Neural crest cell (in vitro differentiated cells): ENCODE measurements at regions not wholly inside any gene's neighbourhood (a gene's known extent, or its start where the extent isn't known, plus 50 kb on each side); places are given as distances from the start of the nearest gene placed in this dataset.

Experiments
- DNase-seq: peaks from one replicate; pipeline ENCODE4 v3.0.0; 2021; ENCODE audit warnings: low read depth, mixed read lengths, low spot score
- H3K27ac Mint-ChIP-seq: one replicate; pipeline ENCODE4 v1.8.0; 2021; ENCODE audit warnings: mild to moderate bottlenecking, mixed read lengths; ENCODE audit not compliant: unreplicated experiment
- H3K27me3 Mint-ChIP-seq: 2 replicates; pipeline ENCODE4 v1.8.0; 2021; ENCODE audit warnings: low read depth, mild to moderate bottlenecking, mixed read lengths
- H3K36me3 Mint-ChIP-seq: 2 replicates; pipeline ENCODE4 v1.8.0; 2021; ENCODE audit warnings: low read depth, mild to moderate bottlenecking, mixed read lengths
- H3K4me1 Mint-ChIP-seq: 2 replicates; pipeline ENCODE4 v1.8.0; 2021; ENCODE audit warnings: mixed read lengths
- H3K4me3 Mint-ChIP-seq: one replicate; pipeline ENCODE4 v1.8.0; 2021; ENCODE audit warnings: mild to moderate bottlenecking, mixed read lengths
- H3K9me3 Mint-ChIP-seq: 2 replicates; pipeline ENCODE4 v1.8.0; 2021; ENCODE audit warnings: mixed read lengths
- TF ChIP-seq, protein P1 (sequence below): fragments of 200-600 bp; sonication (generic); conservative IDR thresholded peaks from 2 replicates; pipeline ENCODE4 v1.5.0; 2021; ENCODE audit warnings: antibody characterized with exemption, mild to moderate bottlenecking

DNA sequence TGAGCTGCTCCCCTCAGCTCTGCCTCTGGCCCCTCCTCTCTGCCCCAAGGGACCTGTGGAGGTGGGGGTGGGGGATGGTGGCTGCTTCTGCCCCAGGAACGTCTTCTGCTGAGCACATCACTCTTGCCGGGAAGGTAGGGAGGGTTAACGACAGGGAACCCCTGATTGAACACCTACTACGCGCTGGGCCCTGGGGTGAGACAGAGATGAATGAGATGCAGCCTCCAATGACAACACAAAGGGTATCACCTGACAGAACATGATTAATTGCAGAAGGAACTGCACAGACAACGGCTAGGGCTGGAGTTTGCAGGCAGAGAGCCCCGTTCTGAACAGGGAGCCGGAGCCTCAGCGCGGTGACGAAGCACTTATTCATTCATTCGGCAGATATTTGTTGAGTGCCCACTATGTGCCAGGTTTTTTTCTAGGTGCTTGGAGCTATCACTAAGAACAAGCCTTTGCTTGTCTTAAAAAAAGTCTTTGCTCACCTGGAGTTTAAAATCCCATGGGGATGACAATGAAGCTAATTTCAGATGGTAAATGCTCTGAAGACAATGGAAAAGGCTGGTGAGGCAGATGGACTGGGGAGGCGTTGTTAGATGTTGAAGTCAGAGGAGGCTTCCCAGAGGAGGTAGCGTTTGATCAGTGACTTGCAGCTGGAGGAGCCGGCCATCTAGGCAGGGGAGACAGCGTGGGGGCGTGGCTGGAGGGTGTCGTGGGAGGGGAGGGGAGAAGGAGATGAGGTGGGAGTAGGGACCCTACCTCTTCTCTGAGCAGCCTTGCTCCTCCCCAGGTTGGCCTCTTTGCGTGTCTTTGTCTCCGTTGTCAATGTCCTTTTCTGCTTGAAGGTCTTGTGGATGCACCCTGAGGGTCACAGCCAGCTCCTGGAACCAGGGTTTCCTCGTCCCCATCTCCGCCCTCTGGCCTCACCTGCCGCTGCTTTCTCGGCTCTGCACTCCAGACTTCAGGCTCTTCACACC is 103.1 kb upstream of the CSF3R start:
- Mint-ChIP-seq H3K4me3 (no peak overlapping the region), H3K4me1 (peaks cover 56% of the 10 kb centered on the region), H3K36me3 (no peaks in the 10 kb centered on the region), H3K9me3 (no peaks in the 10 kb centered on the region), H3K27ac (peak overlapping the region; percentile 69), H3K27me3 (peaks cover 4% of the 10 kb centered on the region)
- TF ChIP-seq, protein P1, sequence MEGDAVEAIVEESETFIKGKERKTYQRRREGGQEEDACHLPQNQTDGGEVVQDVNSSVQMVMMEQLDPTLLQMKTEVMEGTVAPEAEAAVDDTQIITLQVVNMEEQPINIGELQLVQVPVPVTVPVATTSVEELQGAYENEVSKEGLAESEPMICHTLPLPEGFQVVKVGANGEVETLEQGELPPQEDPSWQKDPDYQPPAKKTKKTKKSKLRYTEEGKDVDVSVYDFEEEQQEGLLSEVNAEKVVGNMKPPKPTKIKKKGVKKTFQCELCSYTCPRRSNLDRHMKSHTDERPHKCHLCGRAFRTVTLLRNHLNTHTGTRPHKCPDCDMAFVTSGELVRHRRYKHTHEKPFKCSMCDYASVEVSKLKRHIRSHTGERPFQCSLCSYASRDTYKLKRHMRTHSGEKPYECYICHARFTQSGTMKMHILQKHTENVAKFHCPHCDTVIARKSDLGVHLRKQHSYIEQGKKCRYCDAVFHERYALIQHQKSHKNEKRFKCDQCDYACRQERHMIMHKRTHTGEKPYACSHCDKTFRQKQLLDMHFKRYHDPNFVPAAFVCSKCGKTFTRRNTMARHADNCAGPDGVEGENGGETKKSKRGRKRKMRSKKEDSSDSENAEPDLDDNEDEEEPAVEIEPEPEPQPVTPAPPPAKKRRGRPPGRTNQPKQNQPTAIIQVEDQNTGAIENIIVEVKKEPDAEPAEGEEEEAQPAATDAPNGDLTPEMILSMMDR = no peak
- DNase-seq = no peak

DNA sequence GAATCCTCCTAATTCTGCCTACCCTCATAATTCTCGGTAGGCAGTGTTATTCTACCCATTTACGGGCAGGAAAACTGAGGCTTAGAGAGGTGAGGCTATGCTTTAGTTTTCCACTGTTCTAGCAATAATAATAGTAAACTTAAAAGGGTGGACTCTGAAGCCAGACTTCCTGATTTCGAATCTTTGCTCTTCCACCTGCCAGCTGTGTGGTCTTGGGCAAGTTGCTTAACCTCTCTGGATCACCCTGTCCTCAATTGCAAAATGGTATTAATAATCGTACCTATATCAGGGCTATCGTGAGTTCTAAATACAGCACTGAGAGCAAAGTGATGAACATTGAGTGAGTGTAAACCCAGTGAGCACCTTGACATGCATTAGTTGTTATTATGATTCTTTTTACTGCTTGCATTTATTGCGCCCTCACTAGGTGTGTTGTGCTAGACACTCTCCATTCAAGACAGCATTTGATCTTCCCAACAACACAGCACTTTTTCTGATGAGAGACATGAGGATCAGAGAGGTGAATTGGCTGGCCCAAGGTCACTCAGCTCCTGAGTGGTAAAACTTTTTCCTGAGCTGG is 102.3 kb upstream of the CSF3R start:
- Mint-ChIP-seq H3K36me3 (no peaks in the 10 kb centered on the region), H3K27me3 (peaks cover 5% of the 10 kb centered on the region), H3K9me3 (no peaks in the 10 kb centered on the region), H3K4me1 (peaks cover 47% of the 10 kb centered on the region), H3K4me3 (no peak overlapping the region), H3K27ac (no peak overlapping the region)
- no peak for DNase-seq
- TF ChIP-seq, protein P1 = no peak

DNA sequence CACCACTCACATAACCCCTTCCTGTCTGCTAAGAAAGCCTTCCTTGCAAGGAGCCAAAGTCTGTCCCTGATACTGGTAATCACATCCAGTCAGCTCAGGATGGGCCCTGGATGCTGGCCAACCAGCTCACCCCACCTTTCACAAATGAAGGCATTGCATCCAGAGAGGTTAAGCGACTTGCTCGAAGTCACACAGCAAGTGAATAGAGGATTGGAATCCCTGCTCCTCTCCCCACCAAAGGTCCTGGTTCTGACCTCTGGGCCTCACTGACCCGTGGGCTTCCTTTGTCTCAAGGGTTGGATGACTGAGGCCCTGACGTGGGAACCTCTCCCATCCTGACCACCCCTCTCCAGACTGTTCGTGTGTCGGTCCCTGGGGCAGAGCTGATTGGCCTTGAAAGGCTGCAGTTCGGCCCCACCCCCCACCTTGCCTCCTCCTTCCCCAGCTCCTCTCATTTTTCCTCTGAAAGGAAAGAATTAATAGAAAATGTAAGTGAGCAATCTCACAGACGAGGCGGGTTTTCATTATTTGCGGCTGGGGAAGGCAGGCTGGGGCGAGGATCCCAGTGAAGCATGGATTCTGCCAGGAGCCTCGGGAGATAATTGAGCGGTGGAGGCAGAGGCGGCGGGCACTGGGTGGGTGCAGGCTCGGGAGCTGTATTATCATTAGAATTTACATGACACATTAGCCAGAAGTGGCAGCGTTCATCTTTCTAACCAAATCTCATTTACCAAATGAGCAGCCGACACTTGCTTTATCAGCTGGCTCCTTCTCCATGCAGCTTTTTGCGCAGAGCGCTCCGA is 101.5 kb upstream of the CSF3R start:
- no peaks in the 10 kb centered on the region for H3K36me3 Mint-ChIP-seq
- peak overlapping the region; percentile 13 for H3K27ac Mint-ChIP-seq
- H3K9me3 Mint-ChIP-seq = no peaks in the 10 kb centered on the region
- TF ChIP-seq, protein P1 = no peak
- H3K4me3 Mint-ChIP-seq = no peak overlapping the region
- peaks cover 5% of the 10 kb centered on the region for H3K27me3 Mint-ChIP-seq
- no peak for DNase-seq
- H3K4me1 Mint-ChIP-seq = peaks cover 46% of the 10 kb centered on the region

DNA sequence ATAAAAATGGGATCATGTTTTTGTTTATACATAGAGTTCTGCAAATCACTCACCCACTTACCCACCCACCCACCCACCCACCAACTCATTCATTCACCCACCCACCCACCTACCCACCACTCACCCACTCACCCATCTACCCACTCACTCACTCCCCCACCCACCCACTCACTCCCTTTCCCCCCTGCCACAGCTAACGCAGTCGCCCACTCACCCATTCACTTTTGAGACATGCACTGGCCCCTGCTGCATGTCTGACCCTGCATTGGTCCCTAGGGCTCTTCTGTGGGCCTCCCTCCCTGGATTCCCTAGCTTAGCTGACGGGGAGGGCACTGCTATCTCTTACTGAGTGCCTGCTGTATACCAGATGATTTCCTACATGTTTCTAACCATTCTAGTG is 100.4 kb upstream of the CSF3R start:
- Mint-ChIP-seq H3K9me3 (no peaks in the 10 kb centered on the region), H3K27ac (peak overlapping the region; percentile 24), H3K4me1 (peaks cover 51% of the 10 kb centered on the region), H3K4me3 (no peak overlapping the region), H3K36me3 (no peaks in the 10 kb centered on the region), H3K27me3 (peaks cover 5% of the 10 kb centered on the region)
- TF ChIP-seq, protein P1 = no peak
- DNase-seq = no peak

DNA sequence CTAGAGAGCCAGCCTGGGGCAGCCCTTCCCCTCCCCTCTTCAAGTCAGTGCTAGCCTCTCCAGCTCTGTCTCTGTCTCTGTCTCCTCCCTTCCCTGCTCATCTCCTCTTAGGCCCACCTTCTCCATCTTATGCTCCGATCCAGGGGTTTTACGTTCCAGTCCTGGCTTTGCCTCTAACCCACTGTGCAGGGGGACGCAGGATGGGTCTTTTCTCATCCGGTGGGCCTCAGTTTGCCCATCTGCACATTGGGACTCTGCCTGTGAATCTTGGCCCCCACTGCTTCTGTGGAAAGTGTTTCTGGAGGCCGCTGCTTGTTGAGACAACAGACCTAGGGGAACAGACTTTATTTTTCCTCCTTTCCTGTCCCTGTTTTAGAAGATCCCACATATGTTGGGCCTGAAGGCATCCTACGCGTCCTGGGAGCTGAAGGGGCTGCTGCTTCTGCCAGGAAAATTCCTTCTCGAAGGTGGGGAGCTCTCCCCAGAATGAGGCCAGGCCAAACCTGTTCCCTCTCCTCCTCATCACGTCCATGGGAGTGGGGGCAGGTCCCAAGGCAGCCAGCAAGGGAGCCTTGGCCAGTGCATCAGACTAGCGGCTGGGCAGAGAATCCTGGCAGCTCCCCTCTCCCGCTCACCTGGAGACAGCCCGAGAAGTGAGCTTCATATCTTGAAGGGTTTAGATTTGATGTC is 99.5 kb upstream of the CSF3R start:
- no peak overlapping the region for H3K4me3 Mint-ChIP-seq
- no peaks in the 10 kb centered on the region for H3K36me3 Mint-ChIP-seq
- TF ChIP-seq, protein P1 = no peak
- H3K4me1 Mint-ChIP-seq = peaks cover 43% of the 10 kb centered on the region
- peaks cover 5% of the 10 kb centered on the region for H3K27me3 Mint-ChIP-seq
- H3K9me3 Mint-ChIP-seq = no peaks in the 10 kb centered on the region
- DNase-seq = no peak
- H3K27ac Mint-ChIP-seq = no peak overlapping the region
